ENCODE measurements at regions not wholly inside any gene's neighbourhood (a gene's known extent, or its start where the extent isn't known, plus 50 kb on each side); places are given as distances from the start of the nearest gene placed in this dataset.

DNA sequence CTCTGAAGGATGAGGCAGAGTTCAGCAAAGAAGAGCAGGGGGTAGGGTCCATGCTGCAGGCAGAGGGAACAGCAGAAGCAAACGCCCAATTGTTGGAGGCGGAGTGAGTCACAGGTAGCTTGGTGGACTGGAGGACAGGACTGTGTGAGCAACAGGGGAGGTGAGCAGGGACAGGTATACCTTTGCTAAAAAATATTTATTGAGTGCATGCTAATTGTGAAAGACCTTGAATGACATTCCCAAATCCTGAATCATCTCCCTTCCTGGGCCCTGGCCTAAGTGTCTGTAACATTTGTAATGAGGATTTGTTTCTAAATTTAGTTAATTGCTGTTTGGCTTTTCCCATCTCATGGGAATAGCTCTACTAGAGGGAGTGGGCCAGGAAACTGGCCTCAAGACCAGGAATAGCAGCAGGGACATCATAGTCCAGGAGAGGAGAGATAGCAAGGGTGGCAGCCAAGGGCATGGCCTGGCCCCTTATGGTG, 123.7 kb downstream of the FOXD2 start:
- Histone ChIP-seq H3K79me2 (ENCODE audit: insufficient read depth, low read length) (no peaks in the 10 kb centered on the region), H2AK5ac (ENCODE audit: insufficient read length, low read length) (no peak overlapping the region), H4K91ac (ENCODE audit: insufficient read length, low read depth, low read length) (no peak overlapping the region), H2AFZ (ENCODE audit: low read length) (no peak overlapping the region), H4K20me1 (ENCODE audit: control insufficient read depth, insufficient read depth, insufficient read length) (no peaks in the 10 kb centered on the region), H3K9me3 (ENCODE audit: control insufficient read depth, low read depth, low read length) (no peaks in the 10 kb centered on the region), H3K23ac (ENCODE audit: insufficient read length, low read depth, low read length) (no peak overlapping the region), H3K4ac (ENCODE audit: low read depth, low read length) (no peak overlapping the region), H3K9ac (ENCODE audit: extremely low read depth, insufficient read length, low read length) (no peak overlapping the region), H3K27ac (ENCODE audit: insufficient read length, low read depth, low read length) (no peak overlapping the region), H2BK20ac (ENCODE audit: low read depth, low read length, poor library complexity, severe bottlenecking) (no peak overlapping the region), H3K27me3 (ENCODE audit: insufficient read depth, low read length) (peaks cover 2% of the 10 kb centered on the region; the same call in 1 of the 2 replicates), H2BK120ac (ENCODE audit: low read depth, low read length, poor library complexity, severe bottlenecking) (no peak overlapping the region), H2BK15ac (ENCODE audit: low read depth, low read length) (no peak overlapping the region), H3K4me1 (ENCODE audit: insufficient read depth, low read length) (peaks cover 8% of the 10 kb centered on the region; the same call in 1 of the 2 replicates), H4K8ac (replicated peaks; ENCODE audit: insufficient read length, low read depth, low read length) (no peak overlapping the region), H3K18ac (ENCODE audit: insufficient read length, low read depth, low read length) (no peak overlapping the region), H3T11ph (ENCODE audit: low read length) (no peak overlapping the region), H3K56ac (ENCODE audit: insufficient read length, low read depth, low read length) (no peak overlapping the region), H3K23me2 (ENCODE audit: insufficient read length, low read depth, low read length, poor library complexity, severe bottlenecking) (no peaks in the 10 kb centered on the region), H4K5ac (ENCODE audit: insufficient read length, low read depth, low read length) (no peak overlapping the region), H3K4me2 (ENCODE audit: insufficient read depth, insufficient read length, low read length) (no peak overlapping the region), H3K14ac (ENCODE audit: insufficient read depth, low read length) (no peak overlapping the region), H2BK12ac (ENCODE audit: insufficient read length, low read depth, low read length) (no peak overlapping the region), H2BK5ac (ENCODE audit: insufficient read length, low read length) (no peak overlapping the region), H3K79me1 (ENCODE audit: insufficient read depth, low read depth, low read length, poor library complexity, severe bottlenecking) (no peaks in the 10 kb centered on the region)
- WGBS (ENCODE audit: extremely low coverage, insufficient read length, low lambda C conversion rate), result no CpG with 5 or more reads among the region's 2 CpGs
- H3K27me3 Mint-ChIP-seq (ENCODE audit: low read depth), result peaks cover 38% of the 10 kb centered on the region
- H3K9me3 Mint-ChIP-seq, result no peaks in the 10 kb centered on the region
- no peak for DNase-seq
- TF ChIP-seq, protein P1, sequence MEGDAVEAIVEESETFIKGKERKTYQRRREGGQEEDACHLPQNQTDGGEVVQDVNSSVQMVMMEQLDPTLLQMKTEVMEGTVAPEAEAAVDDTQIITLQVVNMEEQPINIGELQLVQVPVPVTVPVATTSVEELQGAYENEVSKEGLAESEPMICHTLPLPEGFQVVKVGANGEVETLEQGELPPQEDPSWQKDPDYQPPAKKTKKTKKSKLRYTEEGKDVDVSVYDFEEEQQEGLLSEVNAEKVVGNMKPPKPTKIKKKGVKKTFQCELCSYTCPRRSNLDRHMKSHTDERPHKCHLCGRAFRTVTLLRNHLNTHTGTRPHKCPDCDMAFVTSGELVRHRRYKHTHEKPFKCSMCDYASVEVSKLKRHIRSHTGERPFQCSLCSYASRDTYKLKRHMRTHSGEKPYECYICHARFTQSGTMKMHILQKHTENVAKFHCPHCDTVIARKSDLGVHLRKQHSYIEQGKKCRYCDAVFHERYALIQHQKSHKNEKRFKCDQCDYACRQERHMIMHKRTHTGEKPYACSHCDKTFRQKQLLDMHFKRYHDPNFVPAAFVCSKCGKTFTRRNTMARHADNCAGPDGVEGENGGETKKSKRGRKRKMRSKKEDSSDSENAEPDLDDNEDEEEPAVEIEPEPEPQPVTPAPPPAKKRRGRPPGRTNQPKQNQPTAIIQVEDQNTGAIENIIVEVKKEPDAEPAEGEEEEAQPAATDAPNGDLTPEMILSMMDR (conservative IDR thresholded peaks at IDR 0.05), result no peak
- H3K4me3 Mint-ChIP-seq, result no peak overlapping the region
- no peaks in the 10 kb centered on the region for H3K36me3 Mint-ChIP-seq (ENCODE audit: insufficient read depth in 1 of 3, low read depth in 3 of 3)
- no peak overlapping the region; a peak in 1 of 7 replicates for H3K27ac Mint-ChIP-seq
- H3K4me1 Mint-ChIP-seq, result peaks cover 21 to 43% of the 10 kb centered on the region in 2 experiments

All from H9 (cell line).